HCT116 (cell line): ENCODE measurements at regions not wholly inside any gene's neighbourhood (a gene's known extent, or its start where the extent isn't known, plus 50 kb on each side); places are given as distances from the start of the nearest gene placed in this dataset.

Source experiments
- ATAC-seq: fragments of 200-7000 bp; cut with Tn5 transposase; 2 replicates; pipeline ENCODE4 v1.9.1; 2020; ENCODE audit warnings: mild to moderate bottlenecking, moderate library complexity
- BruUV-seq: library from RNA; stranded (reverse); fragments of 400-500 nt; replicated peaks from 2 replicates; lab custom pipeline; 2021; lab: Mats Ljungman, UMichigan
- CTCF ChIA-PET: fragments of 300-600 bp; sonication (Branson Sonifier 250); formaldehyde crosslinking; loops from one replicate; lab custom pipeline; 2021; ENCODE audit warnings: antibody characterized with exemption; lab: Charles Lee
- POLR2A ChIA-PET: fragments of 300-600, 350-600 bp; sonication (Branson Sonifier 250); formaldehyde crosslinking; loops from one replicate; lab custom pipeline; 2021; ENCODE audit warnings: antibody characterized with exemption; lab: Charles Lee
- RAD21 ChIA-PET, 2 experiments: fragments of 300-600 bp; sonication (Branson Sonifier 250); formaldehyde crosslinking; loops; one replicate each; lab custom pipeline; 2023; ENCODE audit warnings: low total read pairs in 2 of 2; ENCODE audit not compliant: uncharacterized antibody in 2 of 2, unreplicated experiment in 2 of 2, low non-redundant PET in 1 of 2; lab: Charles Lee
- DNase-seq: peaks from one replicate; pipeline ENCODE4 v3.0.0-alpha.2; 2010; ENCODE audit warnings: low read depth, low spot score
- H2AFZ ChIP-seq: fragments of 200-600 bp; shearing (Covaris generic), sonication (generic); 2 replicates; pipeline ENCODE4 v1.6.1; 2017; ENCODE audit warnings: low read depth, mixed run types, mixed read lengths, antibody characterized with exemption, low read length; ENCODE audit not compliant: poor library complexity, severe bottlenecking
- H3K27ac ChIP-seq: 2 replicates; pipeline ENCODE4 v1.5.1; 2012; ENCODE audit warnings: low read depth, low read length
- H3K27me3 ChIP-seq: fragments of 200-600 bp; sonication (generic); 2 replicates; pipeline ENCODE4 v1.6.1; 2016; ENCODE audit warnings: mixed run types, low read length, mixed read lengths; ENCODE audit not compliant: insufficient read depth
- H3K36me3 ChIP-seq, 2 experiments: fragments of 200-500 bp in 1 of 2; fragments of 200-600 bp in 1 of 2; sonication (Bioruptor generic) in 1 of 2; sonication (generic) in 1 of 2; 2 replicates each; pipeline versions ENCODE4 v1.5.1 to v1.6.1; 2014 to 2016; ENCODE audit warnings: low read length in 2 of 2, inconsistent platforms in 1 of 2, mixed read lengths in 1 of 2, mixed run types in 1 of 2; ENCODE audit not compliant: insufficient read depth in 2 of 2, control insufficient read depth in 1 of 2
- H3K4me1 ChIP-seq, 2 experiments: fragments of 200-600 bp in 1 of 2; sonication (generic) in 1 of 2; 2 replicates each; pipeline versions ENCODE4 v1.5.1 to v1.6.1; 2012 to 2017; ENCODE audit warnings: low read length in 2 of 2, inconsistent platforms in 1 of 2, mild to moderate bottlenecking in 1 of 2, mixed read lengths in 1 of 2, mixed run types in 1 of 2, moderate library complexity in 1 of 2; ENCODE audit not compliant: insufficient read depth in 2 of 2, control insufficient read depth in 1 of 2
- H3K4me2 ChIP-seq: fragments of 200-600 bp; sonication (generic); 2 replicates; pipeline ENCODE4 v1.6.1; 2017; ENCODE audit warnings: mixed run types, low read length, mixed read lengths
- H3K4me3 ChIP-seq, 2 experiments: fragments of 200-600 bp in 1 of 2; sonication (generic) in 1 of 2; replicated peaks in 1 of 2; 2 replicates each; pipeline ENCODE4 v1.5.1; 2011 to 2016; ENCODE audit warnings: low read length in 2 of 2, control low read depth in 1 of 2, low read depth in 1 of 2, mild to moderate bottlenecking in 1 of 2, mixed read lengths in 1 of 2, mixed run types in 1 of 2
- H3K79me2 ChIP-seq: fragments of 200-600 bp; sonication (generic); 2 replicates; pipeline ENCODE4 v1.6.1; 2017; ENCODE audit warnings: mild to moderate bottlenecking, mixed run types, low read length, moderate library complexity, mixed read lengths; ENCODE audit not compliant: insufficient read depth
- H3K9ac ChIP-seq: fragments of 200-600 bp; sonication (generic); 2 replicates; pipeline ENCODE4 v1.6.1; 2016; ENCODE audit warnings: low read length, mixed read lengths
- H3K9me2 ChIP-seq: fragments of 200-600 bp; sonication (generic), shearing (Covaris generic); 2 replicates; pipeline ENCODE4 v1.6.1; 2017; ENCODE audit warnings: mixed run types, mild to moderate bottlenecking, moderate library complexity; ENCODE audit not compliant: insufficient read depth
- H3K9me3 ChIP-seq, 2 experiments: fragments of 200-500 bp in 1 of 2; fragments of 200-600 bp in 1 of 2; sonication (Bioruptor generic) in 1 of 2; sonication (generic) in 1 of 2; 2 replicates each; pipeline ENCODE4 v1.6.1; 2014 to 2017; ENCODE audit warnings: low read length in 2 of 2, mixed read lengths in 2 of 2, inconsistent platforms in 1 of 2, low read depth in 1 of 2, mild to moderate bottlenecking in 1 of 2, mixed run types in 1 of 2, moderate library complexity in 1 of 2; ENCODE audit not compliant: control insufficient read depth in 1 of 2, insufficient read depth in 1 of 2
- H4K20me1 ChIP-seq: fragments of 200-600 bp; sonication (generic), shearing (Covaris generic); 2 replicates; pipeline ENCODE4 v1.6.1; 2017; ENCODE audit warnings: mixed run types, mild to moderate bottlenecking, moderate library complexity; ENCODE audit not compliant: insufficient read depth
- CBX3 ChIP-seq: IDR thresholded peaks from 2 replicates; pipeline ENCODE4 v1.6.1; 2012; ENCODE audit warnings: low read depth
- CTCF ChIP-seq, 3 experiments: fragments of 200-600 bp in 1 of 3; sonication (generic) in 1 of 3; IDR thresholded peaks in 2 of 3; conservative IDR thresholded peaks in 1 of 3; 2 replicates each; pipeline ENCODE4 v1.5.1; 2012 to 2017; ENCODE audit warnings: low read depth in 2 of 3, low read length in 2 of 3, antibody characterized with exemption in 1 of 3, borderline replicate concordance in 1 of 3, control low read depth in 1 of 3, mild to moderate bottlenecking in 1 of 3, mixed read lengths in 1 of 3, mixed run types in 1 of 3, moderate library complexity in 1 of 3; ENCODE audit not compliant: insufficient read depth in 1 of 3
- ELF1 ChIP-seq: IDR thresholded peaks from 2 replicates; pipeline ENCODE4 v1.6.1; 2012; ENCODE audit warnings: low read depth, borderline replicate concordance
- FOSL1 ChIP-seq: IDR thresholded peaks from 2 replicates; pipeline ENCODE4 v1.6.1; 2012; ENCODE audit warnings: low read depth
- JUND ChIP-seq: IDR thresholded peaks from 2 replicates; pipeline ENCODE4 v1.6.1; 2012
- MAX ChIP-seq: IDR thresholded peaks from 2 replicates; pipeline ENCODE4 v1.6.1; 2012
- POLR2A ChIP-seq: IDR thresholded peaks from 2 replicates; pipeline ENCODE4 v1.7.0; 2011; ENCODE audit warnings: borderline replicate concordance; ENCODE audit not compliant: insufficient read depth, insufficient read length; ENCODE audit errors: extremely low read depth
- RAD21 ChIP-seq: IDR thresholded peaks from 2 replicates; pipeline ENCODE4 v1.6.1; 2012; ENCODE audit warnings: low read depth, mild to moderate bottlenecking
- SIN3A ChIP-seq: IDR thresholded peaks from 2 replicates; pipeline ENCODE4 v1.6.1; 2012; ENCODE audit warnings: low read depth
- SP1 ChIP-seq: IDR thresholded peaks from 2 replicates; pipeline ENCODE4 v1.6.1; 2012; ENCODE audit warnings: low read depth
- YY1 ChIP-seq: IDR thresholded peaks from 2 replicates; pipeline ENCODE4 v1.6.1; 2011; ENCODE audit warnings: low read length, low read depth, moderate library complexity, mild to moderate bottlenecking; ENCODE audit not compliant: insufficient replicate concordance; ENCODE audit errors: extremely low read depth
- intact Hi-C: fragments of 100-400 bp; cut with micrococcal nuclease; formaldehyde crosslinking; loops from 2 replicates; pipeline ENCODE4 v1.10.0; 2022

GRCh38 chr6:40066372-40066771, 132.1 kb upstream of the MOCS1 start:
- no peaks in the 10 kb centered on the region for H3K9me3 ChIP-seq
- H4K20me1 ChIP-seq = no peaks in the 10 kb centered on the region
- no peak for ATAC-seq
- intact Hi-C loops = no loop called here
- TF ChIP-seq ELF1 = no peak
- TF ChIP-seq SP1 = no peak
- no peaks in the 10 kb centered on the region for H3K79me2 ChIP-seq
- H3K9ac ChIP-seq = no peak overlapping the region
- H3K4me2 ChIP-seq = no peak overlapping the region
- no peak overlapping the region for H2AFZ ChIP-seq
- 0 out of 2 replicates have a peak, but pooled peaks cover 10% of the 10 kb centered on the region for H3K27me3 ChIP-seq
- DNase-seq = no peak
- H3K36me3 ChIP-seq = no peaks in the 10 kb centered on the region
- H3K9me2 ChIP-seq = no peaks in the 10 kb centered on the region
- RAD21 ChIA-PET = no interaction called here
- H3K4me1 ChIP-seq = no peaks in the 10 kb centered on the region
- CTCF ChIA-PET = no interaction called here
- no TSS peak for BruUV-seq
- H3K27ac ChIP-seq = no peak overlapping the region
- POLR2A ChIA-PET = no interaction called here
- no peak overlapping the region for H3K4me3 ChIP-seq

GRCh38 chr6:40056865-40057264, 122.6 kb upstream of the MOCS1 start:
- ATAC-seq (no peak), DNase-seq (no peak)
- no peak for TF ChIP-seq SIN3A
- H3K4me3 ChIP-seq = no peak overlapping the region
- H3K27ac ChIP-seq = no peak overlapping the region
- no peaks in the 10 kb centered on the region for H3K9me2 ChIP-seq
- H3K36me3 ChIP-seq = no peaks in the 10 kb centered on the region
- no peaks in the 10 kb centered on the region for H3K4me1 ChIP-seq
- no peak overlapping the region for H3K4me2 ChIP-seq
- H4K20me1 ChIP-seq = no peaks in the 10 kb centered on the region
- CTCF ChIA-PET = no interaction called here
- no peaks in the 10 kb centered on the region for H3K9me3 ChIP-seq
- POLR2A ChIA-PET = no interaction called here
- H2AFZ ChIP-seq = no peak overlapping the region
- no peak overlapping the region for H3K9ac ChIP-seq
- RAD21 ChIA-PET = no interaction called here
- H3K79me2 ChIP-seq = no peaks in the 10 kb centered on the region
- no TSS peak for BruUV-seq
- peaks cover 3% of the 10 kb centered on the region; the same call in 1 of the 2 replicates for H3K27me3 ChIP-seq
- intact Hi-C loops = no loop called here

GRCh38 chr6:40054602-40055001, 120.3 kb upstream of the MOCS1 start:
- no peak for DNase-seq
- Histone ChIP-seq H3K4me2 (no peak overlapping the region), H2AFZ (no peak overlapping the region), H3K9me2 (no peaks in the 10 kb centered on the region), H3K27ac (no peak overlapping the region), H3K27me3 (peaks cover 9% of the 10 kb centered on the region; the same call in 1 of the 2 replicates), H3K9me3 (no peaks in the 10 kb centered on the region), H3K36me3 (no peaks in the 10 kb centered on the region), H3K4me3 (no peak overlapping the region), H3K4me1 (no peaks in the 10 kb centered on the region), H3K79me2 (no peaks in the 10 kb centered on the region), H4K20me1 (no peaks in the 10 kb centered on the region), H3K9ac (no peak overlapping the region)
- RAD21 ChIA-PET = no interaction called here
- POLR2A ChIA-PET = no interaction called here
- ATAC-seq = no peak
- intact Hi-C loops = no loop called here
- no TSS peak for BruUV-seq
- CTCF ChIA-PET = no interaction called here
- no peak for TF ChIP-seq FOSL1
- no peak for TF ChIP-seq YY1
- TF ChIP-seq ELF1 = no peak
- no peak for TF ChIP-seq RAD21
- TF ChIP-seq CTCF (IDR thresholded peaks at IDR 0.05 in 2 of 3, conservative IDR thresholded peaks at IDR 0.05 in 1 of 3; ENCODE audit: borderline replicate concordance in 1 of 3, insufficient read depth in 1 of 3, low read depth in 2 of 3, low read length in 2 of 3) = no peak
- no peak for TF ChIP-seq POLR2A
- TF ChIP-seq MAX = no peak
- no peak for TF ChIP-seq CBX3
- TF ChIP-seq JUND = no peak
- TF ChIP-seq SP1 = no peak
